ENCODE measurements at regions not wholly inside any gene's neighbourhood (a gene's known extent, or its start where the extent isn't known, plus 50 kb on each side); places are given as distances from the start of the nearest gene placed in this dataset.
"Not testable (repeated sequence)": the region's sequence is repeated elsewhere in the genome, so short reads cannot be mapped to it uniquely, and the experiment has no call there.

DNA sequence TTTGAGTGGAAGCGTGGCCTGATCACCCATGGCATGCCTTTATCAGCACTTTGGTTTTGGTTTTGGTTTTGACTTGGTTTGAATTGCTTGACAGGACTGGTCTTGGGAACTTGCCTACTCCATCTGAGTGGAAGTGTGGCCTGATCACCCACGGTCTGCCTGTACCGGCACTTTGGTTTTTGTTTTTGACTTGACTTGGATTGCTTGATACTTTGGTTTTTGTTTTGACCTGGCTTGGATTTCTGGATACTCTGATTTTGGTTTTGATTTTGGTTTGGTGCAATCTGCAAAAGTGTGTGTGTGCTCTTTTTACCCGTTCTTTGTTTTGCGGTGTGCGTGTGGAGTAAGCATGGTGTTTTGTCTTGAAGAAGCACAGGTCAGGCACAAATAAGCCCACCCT lies 69.2 kb upstream of the GALNT7 start:
- not testable (repeated sequence) for TF ChIP-seq POLR2A (IDR thresholded peaks at IDR 0.05; ENCODE audit: low read length); GATA1 (IDR thresholded peaks at IDR 0.05; ENCODE audit: low read depth, low read length)

Data from erythroblast (primary cell).